Hematopoietic multipotent progenitor cell treated with erythropoietin and hydrocortisone succinate and interleukin-3 and kit ligand, for 15 days (in vitro differentiated cells): ENCODE measurements at regions not wholly inside any gene's neighbourhood (a gene's known extent, or its start where the extent isn't known, plus 50 kb on each side); places are given as distances from the start of the nearest gene placed in this dataset.

Experiments
- DNase-seq: peaks from one replicate; pipeline ENCODE4 v3.0.0-alpha.2; 2015; ENCODE audit warnings: low spot score

DNA sequence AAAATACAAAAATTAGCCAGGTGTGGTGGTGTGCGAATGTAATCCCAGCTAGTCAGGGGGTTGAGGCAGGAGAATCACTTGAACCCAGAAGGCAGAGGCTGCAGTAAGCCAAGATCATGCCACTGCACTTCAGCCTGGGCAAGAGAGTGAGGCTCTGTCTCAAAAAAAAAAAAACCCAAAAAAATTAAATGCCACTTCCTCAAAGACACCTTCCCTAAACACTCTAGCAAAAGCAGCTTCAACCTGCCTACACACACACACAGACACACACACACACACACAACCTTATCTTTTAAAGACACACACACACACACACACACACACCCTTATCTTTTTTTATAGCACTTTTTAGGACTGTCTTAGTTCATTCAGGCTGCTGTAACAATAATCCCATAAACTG is 201.7 kb upstream of the PSMD7 start:
- DNase-seq: no peak

DNA sequence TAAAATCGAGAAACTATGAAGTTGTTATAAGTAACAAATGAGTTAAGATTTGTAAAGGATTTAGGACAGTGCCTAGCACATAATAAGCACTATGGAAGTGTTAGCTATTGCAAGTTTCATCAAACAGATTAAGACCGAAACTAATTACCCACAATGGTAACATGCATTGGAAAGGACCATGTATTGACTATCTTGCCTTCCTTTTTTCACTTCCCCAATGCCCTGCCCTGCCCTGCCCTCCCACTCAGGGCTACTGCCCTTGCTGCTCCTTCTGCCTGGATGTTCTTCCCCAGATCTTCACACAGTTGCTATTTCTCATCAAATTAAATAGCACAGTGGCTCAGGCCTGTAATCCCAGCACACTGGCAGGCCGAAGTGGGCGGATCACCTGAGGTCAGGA is 202.1 kb upstream of the PSMD7 start:
- DNase-seq: no peak

DNA sequence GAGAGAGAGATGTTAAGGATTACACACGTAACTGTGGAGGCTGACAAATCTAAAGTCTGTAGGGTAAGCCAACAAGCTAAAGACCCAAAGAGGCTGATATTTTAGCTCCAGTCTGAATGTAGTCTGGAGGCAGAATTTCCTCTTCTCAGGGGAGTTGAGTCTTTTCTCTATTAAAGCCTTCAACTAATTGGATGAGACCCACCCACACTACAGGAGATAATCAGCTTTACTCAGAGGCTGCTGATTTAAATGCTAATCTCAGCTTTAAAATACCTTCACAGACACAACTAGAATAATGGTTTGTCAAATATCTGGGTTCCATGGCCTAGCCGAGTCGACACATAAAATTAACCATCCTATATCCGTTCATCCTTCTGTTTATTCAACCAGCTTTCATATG is 204.3 kb upstream of the PSMD7 start:
- no peak for DNase-seq

DNA sequence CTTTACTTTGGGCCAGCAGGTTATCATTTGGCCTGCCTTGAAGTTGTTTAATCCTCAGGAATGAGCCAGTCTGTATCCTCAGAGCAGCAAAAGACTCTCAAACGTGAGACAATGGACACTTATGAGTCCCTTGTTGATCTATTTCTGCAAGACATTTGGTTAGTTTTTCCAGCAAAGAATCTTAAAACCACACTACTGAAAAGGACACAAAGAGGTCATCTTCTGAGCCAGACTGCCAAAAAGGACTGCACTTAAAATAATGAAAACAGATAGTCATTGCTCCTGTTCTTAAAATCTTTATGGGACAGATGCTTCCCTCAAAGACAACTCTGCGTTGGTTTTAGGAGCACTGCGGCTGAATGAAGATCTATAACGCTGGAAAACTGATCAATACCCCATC is 205.7 kb upstream of the PSMD7 start:
- no peak for DNase-seq

- DNase-seq: no peak
Measured at GRCh38 chr16:74083541-74083940, 213.1 kb upstream of the PSMD7 start.

- DNase-seq: no peak
Measured at GRCh38 chr16:74080311-74080710, 216.3 kb upstream of the PSMD7 start.

GRCh38 chr16:74079232-74079586 is 217.4 kb upstream of the PSMD7 start:
- DNase-seq: no peak

DNA sequence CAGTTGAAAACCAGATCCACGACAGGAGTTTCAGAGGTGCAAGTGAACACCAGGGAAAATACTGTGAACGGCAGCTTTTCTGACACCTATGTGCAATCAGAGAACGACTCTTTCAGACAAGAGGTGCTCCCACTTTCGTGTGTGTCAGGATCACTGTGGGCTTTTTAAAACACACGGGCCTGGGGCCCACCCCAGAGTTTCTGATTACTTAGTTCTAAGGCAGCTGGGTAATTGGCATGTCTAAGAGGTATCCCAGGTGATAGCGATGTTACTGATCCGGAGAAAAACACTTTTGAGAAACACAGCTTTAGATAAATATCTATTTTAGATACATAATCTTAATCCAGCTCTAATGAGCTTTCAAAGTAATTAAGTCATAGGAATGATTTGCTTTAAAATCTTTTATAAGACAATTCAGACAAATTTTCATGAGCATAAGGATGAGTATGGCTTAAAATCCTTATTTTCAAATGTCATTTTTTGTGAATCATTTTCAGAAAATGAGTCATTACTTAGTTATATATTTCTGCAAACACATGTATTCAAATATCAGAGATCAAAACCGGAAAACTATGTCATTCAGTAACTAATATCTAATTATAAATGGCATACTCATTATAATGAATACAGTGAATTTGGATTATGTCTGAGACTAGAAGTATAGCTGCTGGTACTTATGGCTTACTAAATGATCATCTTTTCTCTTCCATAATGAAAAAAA is 217.9 kb upstream of the PSMD7 start:
- DNase-seq: no peak

DNA sequence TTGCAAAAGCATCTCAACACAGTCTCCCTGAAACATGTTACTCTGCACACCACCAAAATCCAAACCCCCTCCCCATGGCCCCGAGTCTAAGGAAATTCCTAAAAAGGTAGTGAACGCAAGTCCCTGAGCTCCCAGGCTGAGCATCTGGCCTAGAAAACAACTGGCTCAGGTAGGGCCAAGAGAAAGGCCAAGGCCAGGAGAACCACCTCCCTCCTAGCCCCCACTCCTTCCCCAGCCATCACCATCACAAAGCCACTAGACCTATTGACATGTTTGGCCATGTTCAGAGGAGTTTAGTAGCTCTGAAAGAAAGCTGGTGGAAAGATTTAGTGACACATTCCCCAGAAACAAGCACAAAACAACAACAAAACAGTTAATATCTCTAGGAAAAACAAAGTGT is 220.0 kb upstream of the PSMD7 start:
- no peak for DNase-seq

DNA sequence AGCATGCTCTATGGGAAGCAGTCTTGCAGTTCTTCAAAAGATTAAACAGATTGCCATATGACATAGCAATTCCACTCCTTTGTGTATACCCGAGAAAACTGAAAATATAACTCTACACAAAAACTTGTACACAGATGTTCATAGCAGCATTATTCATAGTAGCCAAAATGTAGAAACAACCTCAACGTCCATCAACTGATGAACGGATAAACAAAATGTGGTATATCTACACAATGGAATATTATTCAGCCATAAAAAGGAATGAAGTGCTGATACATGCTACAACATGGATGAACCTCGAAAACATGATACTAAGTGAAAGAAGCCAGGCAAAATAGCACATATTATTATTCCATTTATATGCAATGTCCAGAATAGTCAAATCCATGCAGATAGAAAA is 221.2 kb upstream of the PSMD7 start:
- DNase-seq: no peak

DNA sequence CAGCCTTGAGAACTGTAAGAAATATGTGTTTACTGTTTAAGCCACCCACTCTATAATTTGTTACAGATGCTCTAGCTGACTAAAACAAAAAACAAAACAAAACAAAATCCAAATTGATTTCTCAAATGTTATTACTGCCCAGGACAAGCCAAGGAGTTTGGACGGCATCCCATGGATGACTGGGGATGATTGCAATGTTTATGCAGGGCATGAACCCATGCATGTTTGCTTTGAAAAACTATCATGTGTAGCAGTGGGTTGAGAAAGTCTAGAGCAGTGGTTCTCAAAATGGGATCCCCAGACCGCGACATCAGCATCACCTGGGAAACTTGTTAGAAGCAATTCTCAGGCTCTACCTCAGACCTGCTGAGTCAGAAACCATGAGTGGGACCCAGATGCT is 223.2 kb upstream of the PSMD7 start:
- no peak for DNase-seq

DNA sequence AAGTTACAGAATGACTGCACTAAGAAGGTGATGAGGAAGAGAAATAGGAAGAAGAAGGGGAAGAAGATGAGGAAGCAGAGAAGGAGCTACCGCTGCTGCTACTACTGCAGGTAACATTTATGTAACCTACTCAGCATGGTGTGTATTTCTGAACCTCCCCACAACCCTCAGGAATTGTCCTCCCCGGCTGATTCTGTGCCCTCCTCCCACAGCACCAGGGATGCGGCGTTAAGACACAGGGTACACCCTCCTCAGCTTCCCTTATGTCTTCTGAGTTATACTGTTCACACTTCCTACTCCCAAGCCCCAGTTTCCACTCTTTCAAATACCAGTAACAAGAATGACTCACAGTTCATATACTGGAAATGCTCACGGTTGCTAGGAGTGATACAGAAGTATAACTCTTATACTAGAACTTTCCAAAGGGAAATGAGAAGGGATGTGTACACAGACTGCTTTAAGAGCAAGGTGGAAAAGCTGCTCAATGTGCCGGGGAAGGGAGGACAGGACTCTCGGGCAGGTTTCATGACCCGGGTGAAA is 224.5 kb upstream of the PSMD7 start:
- no peak for DNase-seq

- no peak for DNase-seq
Measured at GRCh38 chr16:74070237-74070636, 226.4 kb upstream of the PSMD7 start.

DNA sequence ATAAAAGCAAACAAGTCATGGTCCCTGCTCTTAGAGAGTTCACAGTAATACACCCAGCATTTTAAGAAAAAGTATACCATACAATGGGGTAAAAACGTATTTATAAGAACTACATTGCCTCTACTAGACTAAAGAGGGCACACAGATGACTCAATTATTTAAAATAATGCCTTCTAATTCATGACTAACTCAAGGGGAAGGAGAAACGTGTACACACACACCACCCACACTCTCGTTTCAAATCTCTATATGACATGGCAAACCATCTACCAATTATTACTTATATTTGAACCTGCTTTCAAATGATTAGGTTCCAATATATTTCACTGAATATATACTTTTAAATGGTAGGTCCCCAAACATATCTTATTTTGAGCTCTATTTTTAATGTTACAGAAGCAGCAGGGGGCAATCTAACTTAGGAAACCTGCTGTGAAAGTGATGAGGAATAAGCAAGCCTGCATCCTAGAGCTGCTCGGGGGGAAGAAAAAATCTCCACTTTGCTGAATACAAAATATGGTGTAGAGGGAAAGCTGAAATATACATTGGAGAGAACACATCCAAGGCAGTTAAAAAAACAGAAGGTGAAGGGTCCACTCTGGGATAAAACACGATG is 232.4 kb upstream of the PSMD7 start:
- DNase-seq: no peak

DNA sequence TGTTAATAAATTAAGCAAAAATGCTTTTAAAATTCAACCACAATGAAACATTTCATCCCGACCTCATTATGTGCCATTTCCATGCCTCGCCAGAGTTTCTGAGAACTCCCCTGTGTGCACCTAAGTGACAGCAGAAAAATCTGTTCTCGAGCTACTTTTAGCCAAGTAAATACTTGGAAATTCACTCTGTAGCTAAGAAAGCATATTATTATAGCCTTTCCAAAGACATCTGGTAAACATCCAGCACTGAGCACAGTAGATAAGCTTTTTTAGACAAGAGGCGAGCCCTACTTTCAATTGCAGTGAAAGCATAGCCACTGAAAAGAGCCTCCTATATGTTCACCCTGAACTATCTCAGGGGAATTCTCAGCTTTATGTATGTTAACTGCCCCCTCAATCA is 242.8 kb upstream of the PSMD7 start:
- DNase-seq: no peak

GRCh38 chr16:74053312-74053711 is 243.3 kb upstream of the PSMD7 start:
- no peak for DNase-seq

DNA sequence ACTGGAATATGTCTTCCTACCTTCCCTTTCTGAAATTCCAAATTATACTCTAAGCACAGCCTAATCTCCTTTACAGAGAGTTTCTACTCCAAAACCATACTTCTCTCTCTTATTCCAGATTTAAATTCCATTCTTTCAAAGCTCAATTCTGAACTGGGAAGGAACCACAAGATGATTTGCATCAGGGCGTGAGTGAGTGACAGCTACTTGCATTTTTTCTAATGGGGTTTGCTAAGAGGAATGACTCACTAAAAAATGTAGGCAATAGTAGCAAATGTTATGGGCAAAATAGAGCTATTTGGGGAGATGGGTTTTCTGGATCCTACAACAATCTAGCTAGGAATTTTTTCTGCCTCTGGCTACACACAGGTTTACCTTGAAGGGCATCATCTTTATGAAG is 244.6 kb upstream of the PSMD7 start:
- no peak for DNase-seq

DNA sequence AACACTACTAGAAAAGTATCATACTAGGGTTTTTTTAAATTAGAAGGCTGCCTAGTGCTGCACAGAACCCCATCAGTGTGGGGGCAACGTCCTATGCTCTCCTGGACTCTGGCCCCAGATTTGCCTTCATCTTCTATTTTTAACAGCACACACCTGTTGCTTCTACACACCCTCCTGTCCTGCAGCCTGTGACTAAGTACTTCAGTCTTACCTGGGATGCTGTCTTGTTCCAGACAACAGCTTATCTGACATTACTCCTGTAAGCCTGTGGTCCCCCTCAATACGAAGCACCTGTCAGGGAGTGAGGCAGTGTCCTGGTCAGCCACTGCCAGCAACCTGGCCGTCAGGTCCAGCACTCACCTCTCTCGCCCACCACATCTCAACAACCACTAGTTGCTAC is 247.6 kb upstream of the PSMD7 start:
- DNase-seq: no peak

GRCh38 chr16:74046524-74046923 is 250.1 kb upstream of the PSMD7 start:
- DNase-seq: no peak

DNA sequence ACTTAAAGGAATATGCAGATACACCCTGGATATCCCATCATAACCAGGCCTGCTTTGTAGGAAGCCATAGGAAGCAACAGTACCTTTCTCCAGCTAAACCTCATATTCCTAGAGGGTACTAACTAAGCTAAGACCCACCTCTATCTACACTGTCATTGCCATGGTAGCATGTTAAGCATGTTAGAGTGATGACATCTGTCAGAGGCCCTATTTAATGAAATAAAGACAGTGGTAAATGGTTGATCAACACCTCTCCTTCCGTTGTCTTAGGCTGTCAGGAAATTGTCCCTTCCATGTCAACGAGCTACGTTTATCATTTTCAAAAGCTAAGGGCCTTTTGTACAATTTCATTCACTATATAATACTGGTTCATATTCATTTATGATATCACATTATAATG is 251.1 kb upstream of the PSMD7 start:
- DNase-seq: no peak

- no peak for DNase-seq
Measured at GRCh38 chr16:74035816-74036215, 260.8 kb upstream of the PSMD7 start.

DNA sequence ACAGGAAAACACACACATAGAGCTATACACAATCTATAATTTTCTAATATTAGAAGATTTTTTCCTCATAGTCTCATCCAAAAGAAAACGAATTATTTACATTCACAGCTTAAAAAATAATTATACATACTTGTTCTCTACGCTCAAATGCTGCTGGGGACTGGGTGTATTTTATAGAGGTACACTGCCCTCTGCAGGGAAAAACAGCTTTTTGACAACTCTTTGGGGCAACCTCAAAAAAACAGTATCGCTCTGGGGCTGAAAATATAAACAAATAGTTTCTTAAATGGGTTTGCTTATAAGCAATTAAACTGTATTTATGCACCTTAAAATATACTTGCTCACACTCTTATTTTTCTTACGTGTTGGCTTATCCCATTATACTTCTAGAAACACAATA is 261.8 kb upstream of the PSMD7 start:
- DNase-seq: no peak

DNA sequence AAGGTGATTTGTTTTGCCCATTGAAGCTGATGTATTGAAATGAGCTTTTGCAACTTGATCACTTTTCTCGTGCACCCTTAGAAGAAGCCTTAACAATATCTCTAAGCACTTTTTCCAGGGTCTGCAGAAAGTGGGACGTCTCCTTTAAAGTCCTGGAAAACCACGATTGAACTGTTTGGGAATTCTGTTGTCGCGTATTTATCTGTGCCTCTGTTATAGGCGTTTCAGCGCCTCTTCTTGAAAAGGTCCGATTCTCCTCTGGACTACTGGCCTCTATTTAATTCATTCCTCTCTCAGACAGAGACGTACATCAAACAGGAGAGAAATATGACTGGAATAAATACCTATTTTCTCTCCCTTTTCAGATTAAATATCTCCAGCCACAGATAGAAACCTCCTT is 262.4 kb upstream of the PSMD7 start:
- DNase-seq: no peak

- DNase-seq: no peak
Measured at GRCh38 chr16:74033441-74033995, 263.1 kb upstream of the PSMD7 start.
